ENCODE measurements at regions not wholly inside any gene's neighbourhood (a gene's known extent, or its start where the extent isn't known, plus 50 kb on each side); places are given as distances from the start of the nearest gene placed in this dataset.

DNA sequence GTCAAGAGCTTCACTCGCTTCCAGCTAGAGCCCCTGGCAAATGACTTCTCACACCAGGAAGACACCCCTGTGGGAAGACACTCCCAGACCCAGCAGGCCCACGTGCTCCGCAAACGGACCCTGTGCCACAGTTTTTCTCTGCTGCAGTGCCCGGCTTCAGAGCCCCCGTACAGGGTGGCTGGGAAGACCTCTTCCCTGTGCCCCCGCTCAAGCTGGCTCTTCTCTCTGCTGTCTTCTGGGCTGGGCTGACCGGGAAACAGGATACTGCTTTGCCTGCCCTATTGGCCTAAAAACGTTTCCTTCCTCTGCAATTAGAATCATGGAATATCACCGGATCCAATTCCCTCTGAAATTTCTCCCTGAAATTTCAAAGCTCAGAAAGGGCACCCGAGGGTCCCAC lies 63.7 kb upstream of the CRHR1 start:
- no peak overlapping the region for H3K4me3 ChIP-seq

DNA sequence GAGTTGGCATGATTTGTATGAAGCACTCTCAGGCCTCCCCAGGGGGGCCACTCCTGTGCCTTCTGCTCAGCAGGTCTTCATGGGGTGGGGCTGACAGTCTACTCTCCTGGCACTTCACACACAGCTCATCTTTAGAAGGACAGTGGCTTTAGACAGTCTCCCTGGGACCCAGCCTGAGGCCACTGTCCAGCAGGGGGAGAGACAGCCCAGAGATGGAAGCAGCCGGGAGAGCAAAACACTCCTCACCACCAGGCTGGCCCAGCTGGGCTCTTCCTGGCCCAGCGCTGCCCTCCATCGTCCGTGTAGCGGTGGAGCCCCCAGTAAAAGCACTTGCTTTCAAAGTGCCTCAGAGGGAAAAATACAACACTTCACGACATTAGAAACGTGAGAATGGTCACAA lies 62.0 kb upstream of the CRHR1 start:
- no peaks in the 10 kb centered on the region for H3K9me3 ChIP-seq (ENCODE audit: low read depth)
- DNase-seq (ENCODE audit: low spot score) = peak; percentile 23
- H3K79me2 ChIP-seq = no peaks in the 10 kb centered on the region
- no peaks in the 10 kb centered on the region for H4K20me1 ChIP-seq (ENCODE audit: insufficient read depth, poor library complexity, severe bottlenecking)
- H3K36me3 ChIP-seq (replicated peaks; ENCODE audit: insufficient read depth, low read depth) = no peaks in the 10 kb centered on the region
- TF ChIP-seq, protein P1, sequence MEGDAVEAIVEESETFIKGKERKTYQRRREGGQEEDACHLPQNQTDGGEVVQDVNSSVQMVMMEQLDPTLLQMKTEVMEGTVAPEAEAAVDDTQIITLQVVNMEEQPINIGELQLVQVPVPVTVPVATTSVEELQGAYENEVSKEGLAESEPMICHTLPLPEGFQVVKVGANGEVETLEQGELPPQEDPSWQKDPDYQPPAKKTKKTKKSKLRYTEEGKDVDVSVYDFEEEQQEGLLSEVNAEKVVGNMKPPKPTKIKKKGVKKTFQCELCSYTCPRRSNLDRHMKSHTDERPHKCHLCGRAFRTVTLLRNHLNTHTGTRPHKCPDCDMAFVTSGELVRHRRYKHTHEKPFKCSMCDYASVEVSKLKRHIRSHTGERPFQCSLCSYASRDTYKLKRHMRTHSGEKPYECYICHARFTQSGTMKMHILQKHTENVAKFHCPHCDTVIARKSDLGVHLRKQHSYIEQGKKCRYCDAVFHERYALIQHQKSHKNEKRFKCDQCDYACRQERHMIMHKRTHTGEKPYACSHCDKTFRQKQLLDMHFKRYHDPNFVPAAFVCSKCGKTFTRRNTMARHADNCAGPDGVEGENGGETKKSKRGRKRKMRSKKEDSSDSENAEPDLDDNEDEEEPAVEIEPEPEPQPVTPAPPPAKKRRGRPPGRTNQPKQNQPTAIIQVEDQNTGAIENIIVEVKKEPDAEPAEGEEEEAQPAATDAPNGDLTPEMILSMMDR (IDR thresholded peaks at IDR 0.05; ENCODE audit: poor library complexity) = peak; percentile 27
- TF ChIP-seq EZH2phosphoT487 (IDR thresholded peaks at IDR 0.05; ENCODE audit: low read depth, severe bottlenecking, unreplicated experiment) = no peak
- H3K4me2 ChIP-seq = no peak overlapping the region
- no peaks in the 10 kb centered on the region for H3K9me2 ChIP-seq (replicated peaks; ENCODE audit: insufficient read depth)
- no peak overlapping the region for H3K27ac ChIP-seq
- no peaks in the 10 kb centered on the region for H3K4me1 ChIP-seq (ENCODE audit: insufficient read depth)
- H2AFZ ChIP-seq = no peak overlapping the region
- H3K4me3 ChIP-seq = no peak overlapping the region
- WGBS (ENCODE audit: low lambda C conversion rate, missing lambda C conversion rate) = 27% methylated on average over 7 of the region's 7 CpGs
- peaks cover 28% of the 10 kb centered on the region for H3K27me3 ChIP-seq

More for the DNA sequence above, 63.7 kb upstream of the CRHR1 start:
- H3K27ac ChIP-seq = no peak overlapping the region
- H3K9me2 ChIP-seq (replicated peaks; ENCODE audit: insufficient read depth) = no peaks in the 10 kb centered on the region
- H3K79me2 ChIP-seq = no peaks in the 10 kb centered on the region
- H3K9me3 ChIP-seq (ENCODE audit: low read depth) = no peaks in the 10 kb centered on the region
- H2AFZ ChIP-seq = no peak overlapping the region
- no peaks in the 10 kb centered on the region for H4K20me1 ChIP-seq (ENCODE audit: insufficient read depth, poor library complexity, severe bottlenecking)
- H3K4me1 ChIP-seq (ENCODE audit: insufficient read depth) = no peaks in the 10 kb centered on the region
- no peak overlapping the region for H3K4me2 ChIP-seq
- TF ChIP-seq, protein P1 (IDR thresholded peaks at IDR 0.05; ENCODE audit: poor library complexity) = no peak
- no peak for TF ChIP-seq EZH2phosphoT487 (IDR thresholded peaks at IDR 0.05; ENCODE audit: low read depth, severe bottlenecking, unreplicated experiment)
- TF ChIP-seq EZH2 (IDR thresholded peaks at IDR 0.05; ENCODE audit: borderline replicate concordance) = no peak
- WGBS (ENCODE audit: low lambda C conversion rate, missing lambda C conversion rate) = 87% methylated on average over 11 of the region's 11 CpGs
- H3K27me3 ChIP-seq = peaks cover 13% of the 10 kb centered on the region
- H3K36me3 ChIP-seq (replicated peaks; ENCODE audit: insufficient read depth, low read depth) = no peaks in the 10 kb centered on the region
- DNase-seq (ENCODE audit: low spot score) = no peak

DNA sequence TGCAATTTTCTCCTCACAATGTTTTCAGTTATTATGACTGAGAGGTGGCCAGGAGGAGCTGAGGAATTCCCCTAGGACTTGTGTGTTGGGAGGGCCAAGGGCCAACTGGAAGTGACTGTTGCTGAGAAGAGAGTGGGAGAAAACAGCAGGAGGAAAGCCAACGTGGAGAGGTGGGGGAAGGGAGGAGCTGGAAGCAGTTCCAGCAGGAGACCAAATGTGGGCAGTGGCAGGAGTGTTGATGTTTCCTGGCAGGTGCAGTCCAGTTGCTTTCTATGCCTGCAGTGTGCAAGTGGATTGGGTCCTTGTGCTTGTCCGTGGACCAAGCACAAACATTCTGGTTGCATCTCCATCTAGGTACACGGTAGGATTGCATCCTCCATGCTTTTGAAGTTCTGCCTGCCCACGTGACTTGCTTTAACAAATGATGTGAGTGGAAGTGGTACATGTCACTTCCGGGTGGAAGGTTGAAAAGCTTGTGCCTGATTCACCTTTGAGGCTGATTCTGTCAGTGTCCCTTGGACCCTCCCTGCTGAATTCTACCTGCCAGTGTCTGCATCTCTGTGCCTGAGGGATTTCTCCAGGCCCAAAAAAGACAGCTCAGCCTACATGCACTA lies 54.7 kb upstream of the CRHR1 start:
- H3K79me2 ChIP-seq = no peaks in the 10 kb centered on the region
- H3K27me3 ChIP-seq = peaks cover 22% of the 10 kb centered on the region
- no peak overlapping the region for H3K4me2 ChIP-seq
- no peak overlapping the region for H3K27ac ChIP-seq
- no peaks in the 10 kb centered on the region for H3K9me3 ChIP-seq (ENCODE audit: low read depth)
- no peaks in the 10 kb centered on the region for H4K20me1 ChIP-seq (ENCODE audit: insufficient read depth, poor library complexity, severe bottlenecking)
- H3K36me3 ChIP-seq (replicated peaks; ENCODE audit: insufficient read depth, low read depth) = no peaks in the 10 kb centered on the region
- DNase-seq (ENCODE audit: low spot score) = no peak
- H3K9me2 ChIP-seq (replicated peaks; ENCODE audit: insufficient read depth) = no peaks in the 10 kb centered on the region
- no peak overlapping the region for H3K4me3 ChIP-seq
- 49% methylated on average over 5 of the region's 5 CpGs for WGBS (ENCODE audit: low lambda C conversion rate, missing lambda C conversion rate)
- H2AFZ ChIP-seq = no peak overlapping the region
- TF ChIP-seq EZH2 (IDR thresholded peaks at IDR 0.05; ENCODE audit: borderline replicate concordance) = no peak
- TF ChIP-seq, protein P1 (IDR thresholded peaks at IDR 0.05; ENCODE audit: poor library complexity) = no peak
- TF ChIP-seq EZH2phosphoT487 (IDR thresholded peaks at IDR 0.05; ENCODE audit: low read depth, severe bottlenecking, unreplicated experiment) = no peak
- no peaks in the 10 kb centered on the region for H3K4me1 ChIP-seq (ENCODE audit: insufficient read depth)
